ENCODE measurements at regions not wholly inside any gene's neighbourhood (a gene's known extent, or its start where the extent isn't known, plus 50 kb on each side); places are given as distances from the start of the nearest gene placed in this dataset.

- Histone ChIP-seq H3K4me1 (replicated peaks in 1 of 4; ENCODE audit: control insufficient read depth in 3 of 4, insufficient read depth in 4 of 4, low read length in 3 of 4) (peaks cover 0 to 2% (median 0%) of the 10 kb centered on the region in 4 experiments; a peak in 2 of 7 replicates), H2BK20ac (ENCODE audit: low read length) (no peak overlapping the region), H3K79me2 (ENCODE audit: control insufficient read depth in 1 of 2, insufficient read depth in 2 of 2, low read length in 2 of 2) (no peaks in the 10 kb centered on the region), H3K4me3 (ENCODE audit: extremely low read depth in 1 of 4, insufficient read depth in 2 of 4, low read depth in 3 of 4, low read length in 4 of 4) (no peak overlapping the region), H2AFZ (ENCODE audit: low read length) (no peak overlapping the region), H4K20me1 (replicated peaks in 1 of 2; ENCODE audit: control insufficient read depth in 1 of 2, insufficient read depth in 2 of 2, low read length in 2 of 2) (no peaks in the 10 kb centered on the region), H3K23ac (ENCODE audit: insufficient read length) (no peak overlapping the region), H3K4ac (replicated peaks; ENCODE audit: insufficient read length, low read depth, low read length) (no peak overlapping the region), H2BK15ac (ENCODE audit: low read length) (no peak overlapping the region), H3K36me3 (ENCODE audit: control insufficient read depth in 2 of 4, insufficient read depth in 4 of 4, low read length in 3 of 4) (no peaks in the 10 kb centered on the region), H4K91ac (replicated peaks; ENCODE audit: insufficient read length, low read length) (no peak overlapping the region), H3K18ac (ENCODE audit: extremely low read depth, low read length) (no peak overlapping the region), H3K9me3 (ENCODE audit: insufficient read depth in 2 of 2, low read depth in 1 of 2, low read length in 1 of 2) (no peaks in the 10 kb centered on the region), H3K27me3 (replicated peaks in 1 of 4; ENCODE audit: control insufficient read depth in 3 of 4, extremely low read depth in 1 of 4, insufficient read depth in 3 of 4, low read length in 3 of 4) (no peaks in the 10 kb centered on the region), H3K56ac (replicated peaks; ENCODE audit: insufficient read length, low read depth, low read length) (no peak overlapping the region), H3K9ac (replicated peaks in 1 of 4; ENCODE audit: extremely low read depth in 1 of 4, low read depth in 3 of 4, low read length in 3 of 4) (no peak overlapping the region), H2BK12ac (ENCODE audit: low read depth, low read length) (no peak overlapping the region), H4K8ac (ENCODE audit: extremely low read depth, insufficient read depth, low read length) (no peak overlapping the region), H3K23me2 (ENCODE audit: low read depth, low read length) (no peaks in the 10 kb centered on the region), H3K79me1 (ENCODE audit: low read depth, low read length) (no peaks in the 10 kb centered on the region), H2AK5ac (ENCODE audit: low read depth, low read length) (no peak overlapping the region), H4K5ac (ENCODE audit: insufficient read length, low read depth, low read length) (no peak overlapping the region), H2BK120ac (replicated peaks; ENCODE audit: low read depth, low read length) (no peak overlapping the region), H2BK5ac (ENCODE audit: low read depth, low read length) (no peak overlapping the region), H3K27ac (ENCODE audit: low read depth, low read length) (no peak overlapping the region), H3K4me2 (ENCODE audit: insufficient read depth in 1 of 2, low read depth in 2 of 2, low read length in 2 of 2) (no peak overlapping the region), H3K14ac (ENCODE audit: insufficient read length) (no peak overlapping the region)
- ChIA-PET POLR2A (ENCODE audit: partially characterized antibody) (no interaction called here), CTCF (ENCODE audit: partially characterized antibody) (interaction anchor here (0.7 to 1.8 kb wide), 3 partner anchors 82 to 340 kb away, joined by 3 to 5 read pairs (median 3); partner anchors contain the start of gene MYCN)
- whole genome bisulfite sequencing, 2 experiments (ENCODE audit: extremely low coverage in 1 of 2, insufficient coverage in 1 of 2, insufficient read length in 1 of 2, insufficient replicate concordance in 2 of 2, low coverage in 1 of 2, low lambda C conversion rate in 2 of 2, missing lambda C conversion rate in 1 of 2): 85% methylated on average over 4 of the region's 4 CpGs; no CpG with 5 or more reads in 1 of the 2 experiments
- FAIRE-seq (no peak), DNase-seq (ENCODE audit: low read depth in 1 of 2, low spot score in 2 of 2) (no peak)
- TF ChIP-seq POU5F1 (IDR thresholded peaks at IDR 0.05; ENCODE audit: low read depth, low read length) (no peak), TAF1 (IDR thresholded peaks at IDR 0.05; ENCODE audit: low read depth, low read length) (no peak), SIN3A (conservative IDR thresholded peaks at IDR 0.05 in 1 of 2, IDR thresholded peaks at IDR 0.05 in 1 of 2; ENCODE audit: low read depth in 1 of 2, low read length in 2 of 2) (no peak), E2F6 (IDR thresholded peaks at IDR 0.05) (no peak), TEAD4 (IDR thresholded peaks at IDR 0.05; ENCODE audit: low read depth, low read length) (no peak), HDAC2 (IDR thresholded peaks at IDR 0.05; ENCODE audit: borderline replicate concordance in 1 of 2, low read depth in 2 of 2, low read length in 2 of 2) (no peak)
Observed at GRCh38 chr2:16279641-16280040, 339.3 kb downstream of the MYCN start.

Measured in H1 (cell line).